ENCODE measurements at regions not wholly inside any gene's neighbourhood (a gene's known extent, or its start where the extent isn't known, plus 50 kb on each side); places are given as distances from the start of the nearest gene placed in this dataset.

GRCh38 chr20:39312676-39313075 lies 350.5 kb downstream of the DHX35 start:
- TF ChIP-seq, protein P1, sequence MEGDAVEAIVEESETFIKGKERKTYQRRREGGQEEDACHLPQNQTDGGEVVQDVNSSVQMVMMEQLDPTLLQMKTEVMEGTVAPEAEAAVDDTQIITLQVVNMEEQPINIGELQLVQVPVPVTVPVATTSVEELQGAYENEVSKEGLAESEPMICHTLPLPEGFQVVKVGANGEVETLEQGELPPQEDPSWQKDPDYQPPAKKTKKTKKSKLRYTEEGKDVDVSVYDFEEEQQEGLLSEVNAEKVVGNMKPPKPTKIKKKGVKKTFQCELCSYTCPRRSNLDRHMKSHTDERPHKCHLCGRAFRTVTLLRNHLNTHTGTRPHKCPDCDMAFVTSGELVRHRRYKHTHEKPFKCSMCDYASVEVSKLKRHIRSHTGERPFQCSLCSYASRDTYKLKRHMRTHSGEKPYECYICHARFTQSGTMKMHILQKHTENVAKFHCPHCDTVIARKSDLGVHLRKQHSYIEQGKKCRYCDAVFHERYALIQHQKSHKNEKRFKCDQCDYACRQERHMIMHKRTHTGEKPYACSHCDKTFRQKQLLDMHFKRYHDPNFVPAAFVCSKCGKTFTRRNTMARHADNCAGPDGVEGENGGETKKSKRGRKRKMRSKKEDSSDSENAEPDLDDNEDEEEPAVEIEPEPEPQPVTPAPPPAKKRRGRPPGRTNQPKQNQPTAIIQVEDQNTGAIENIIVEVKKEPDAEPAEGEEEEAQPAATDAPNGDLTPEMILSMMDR (IDR thresholded peaks at IDR 0.05): no peak
- no peak for TF ChIP-seq POLR2AphosphoS5 (IDR thresholded peaks at IDR 0.05)
- no peak for TF ChIP-seq EP300 (IDR thresholded peaks at IDR 0.05)
